HG03045 (cell line): ENCODE measurements at regions not wholly inside any gene's neighbourhood (a gene's known extent, or its start where the extent isn't known, plus 50 kb on each side); places are given as distances from the start of the nearest gene placed in this dataset.
"Not testable (repeated sequence)": the region's sequence is repeated elsewhere in the genome, so short reads cannot be mapped to it uniquely, and the experiment has no call there.

Experiments
- ATAC-seq: cut with Tn5 transposase; IDR thresholded peaks from one replicate; pipeline ENCODE4 v1.9.1; 2021; ENCODE audit warnings: mild to moderate bottlenecking, moderate library complexity; ENCODE audit not compliant: unreplicated experiment

DNA sequence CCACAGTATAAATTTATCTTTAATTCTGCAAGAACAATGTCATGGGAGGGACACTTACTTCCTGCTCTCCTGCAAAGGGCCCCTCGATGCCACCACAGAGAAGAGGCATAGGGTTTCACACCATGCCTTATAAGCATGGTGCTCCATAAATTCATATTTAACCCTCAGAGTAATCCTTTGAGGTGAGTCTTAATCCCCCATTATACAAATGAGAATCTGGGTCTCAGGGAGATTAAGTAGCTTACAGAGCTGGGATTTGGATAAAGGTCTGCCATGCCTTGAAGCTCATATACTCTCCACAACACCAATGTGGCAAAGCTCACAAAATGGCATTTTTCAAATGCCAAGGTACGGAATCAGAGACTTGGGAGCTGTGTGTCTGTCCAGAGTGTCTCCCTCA lies 268.5 kb upstream of the CCL2 start:
- ATAC-seq: no peak

DNA sequence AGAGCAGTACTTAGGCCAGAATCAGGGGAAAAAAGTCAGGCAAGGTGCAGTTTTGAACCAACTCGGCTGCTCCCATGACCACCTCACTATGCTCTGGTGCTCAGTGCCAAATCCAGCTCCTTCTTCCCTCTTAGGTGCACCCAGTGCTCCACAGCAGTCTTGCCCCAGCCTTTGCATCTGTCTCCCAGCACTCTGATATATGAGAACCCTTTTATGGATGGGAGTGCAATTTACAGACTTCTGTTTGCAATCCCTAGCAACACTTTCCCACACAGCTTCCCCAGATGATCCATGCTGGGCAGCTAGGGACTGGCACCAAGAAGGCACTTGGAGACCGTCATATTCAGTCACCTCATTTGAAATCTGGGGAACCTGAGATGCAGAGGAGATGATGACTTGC lies 267.9 kb upstream of the CCL2 start:
- no peak for ATAC-seq

DNA sequence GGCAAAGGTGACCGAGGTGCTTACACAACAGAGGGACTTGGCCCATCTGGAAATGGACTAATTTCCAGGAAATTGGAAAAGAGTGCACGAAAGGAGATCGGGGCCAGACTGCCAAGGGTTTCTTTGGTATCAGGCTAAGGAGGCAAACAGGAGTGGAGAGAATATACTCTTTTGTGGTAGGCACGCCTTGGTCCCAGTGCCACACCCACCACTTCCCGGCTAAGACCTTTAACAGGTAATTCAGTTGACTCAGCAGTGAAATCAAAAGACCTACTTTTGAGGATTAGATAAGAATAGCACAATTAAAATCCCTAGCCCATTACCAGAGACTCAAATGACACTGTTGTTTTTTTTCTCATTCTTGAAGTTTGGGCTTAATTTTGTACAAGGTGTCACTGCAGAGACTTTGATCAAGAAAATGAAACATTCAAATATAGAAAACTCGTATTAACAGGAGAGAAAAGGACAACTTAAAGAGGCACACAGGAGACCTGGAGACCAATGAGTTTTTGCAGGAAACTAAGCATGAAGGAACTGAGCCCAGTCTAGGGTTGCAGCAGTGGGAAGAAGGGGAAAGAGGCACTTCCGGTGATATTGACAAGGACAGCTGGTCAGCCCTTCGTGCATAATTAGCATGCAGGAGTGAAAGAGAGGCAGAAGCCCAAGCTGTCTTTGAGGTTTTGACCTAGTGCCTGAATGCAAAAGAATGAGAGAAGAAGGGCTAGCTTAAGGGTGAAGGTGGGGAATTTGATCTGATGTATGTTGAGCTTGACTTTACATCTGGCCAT lies 265.5 kb upstream of the CCL2 start:
- ATAC-seq: no peak

DNA sequence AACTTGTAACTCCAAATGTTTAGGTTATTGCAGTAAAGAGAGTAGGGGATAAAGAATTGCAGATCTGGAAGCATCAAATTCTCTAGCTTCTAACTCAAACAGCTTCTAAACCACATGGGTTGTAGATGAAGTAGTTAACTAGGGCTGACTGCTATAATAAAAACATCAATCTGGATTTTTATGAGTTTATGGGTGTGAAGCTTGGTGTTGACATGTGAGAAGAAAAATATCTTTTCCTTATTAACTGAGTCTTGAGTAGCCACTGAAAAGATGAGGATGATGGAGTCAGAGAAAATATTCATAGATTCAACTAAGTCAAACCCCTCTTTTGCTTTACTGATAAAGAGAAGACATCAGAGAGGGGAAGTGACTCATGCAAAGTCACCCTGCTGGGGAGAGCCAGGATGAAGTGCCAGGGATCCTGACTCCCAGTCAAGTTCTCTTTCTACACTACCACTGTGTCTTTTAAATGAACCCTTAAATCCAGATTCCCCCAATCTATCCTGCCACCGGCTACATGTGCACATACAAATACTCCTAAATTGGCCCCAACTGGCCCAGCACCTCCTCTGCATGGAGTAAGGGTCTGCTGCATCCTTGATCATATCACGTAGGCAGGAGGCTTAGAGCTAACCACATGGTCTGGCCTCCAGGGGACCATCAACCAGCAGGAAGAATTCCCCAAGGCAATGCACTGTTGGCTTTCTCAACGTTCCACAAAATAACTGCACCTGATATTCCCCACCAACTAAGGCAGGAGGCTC lies 264.0 kb upstream of the CCL2 start:
- no peak for ATAC-seq

DNA sequence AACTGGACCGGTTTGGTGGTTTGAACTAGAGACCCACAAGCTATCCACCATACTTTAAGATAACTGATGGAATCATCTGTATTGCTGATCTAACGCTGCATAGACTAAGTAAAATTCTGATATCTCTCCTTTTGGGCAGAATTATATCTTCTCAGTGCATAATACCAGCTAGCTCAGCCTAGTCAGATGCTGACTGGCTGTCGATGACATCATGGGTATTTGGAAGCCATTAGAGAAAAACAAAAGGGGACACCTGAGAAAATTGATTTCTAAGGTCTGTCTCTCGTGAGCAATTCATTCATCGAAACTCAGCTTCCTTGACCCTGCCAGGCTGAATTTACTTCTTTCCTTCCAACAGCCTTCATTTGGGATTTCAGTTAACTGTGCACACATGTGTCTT lies 263.0 kb upstream of the CCL2 start:
- ATAC-seq: no peak

DNA sequence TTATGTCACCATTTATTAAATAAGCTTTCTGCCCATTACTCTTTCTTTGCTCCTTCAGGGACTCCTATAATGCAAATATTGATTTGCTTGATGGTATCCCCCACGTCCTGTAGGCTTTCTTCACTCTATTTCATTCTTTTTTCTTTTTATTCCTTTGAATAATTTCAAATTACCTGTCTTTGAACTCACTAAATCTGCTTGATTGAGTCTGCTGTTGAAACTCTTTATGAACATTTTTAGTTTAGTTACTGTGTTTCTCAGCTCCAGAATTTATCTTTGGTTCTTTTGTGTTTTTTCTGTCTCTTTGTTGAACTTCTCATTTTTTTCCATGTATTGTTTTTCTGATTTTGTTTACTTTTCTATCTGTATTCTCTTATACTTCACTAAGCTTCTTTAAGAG lies 254.4 kb upstream of the CCL2 start:
- no peak for ATAC-seq

DNA sequence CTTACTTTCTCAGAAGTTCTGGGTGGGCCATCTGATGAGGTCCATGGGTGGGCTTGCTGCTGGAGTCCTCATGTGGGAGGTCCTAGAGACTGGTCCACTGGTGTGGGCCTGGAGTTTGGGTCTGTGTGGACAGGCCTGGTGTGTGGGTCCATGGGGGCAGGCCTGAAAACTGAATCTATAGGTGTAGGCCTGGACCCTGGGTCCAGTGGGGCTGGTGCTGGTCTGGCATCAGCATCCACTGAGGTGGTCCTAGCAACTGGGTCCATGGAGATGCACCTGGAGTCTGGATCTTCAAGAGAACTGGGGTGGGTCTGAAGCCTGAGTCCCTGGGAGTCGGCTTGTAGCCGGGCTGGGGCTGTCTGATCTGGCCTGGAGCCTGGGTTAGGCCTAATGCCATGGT lies 253.8 kb upstream of the CCL2 start:
- no peak for ATAC-seq

DNA sequence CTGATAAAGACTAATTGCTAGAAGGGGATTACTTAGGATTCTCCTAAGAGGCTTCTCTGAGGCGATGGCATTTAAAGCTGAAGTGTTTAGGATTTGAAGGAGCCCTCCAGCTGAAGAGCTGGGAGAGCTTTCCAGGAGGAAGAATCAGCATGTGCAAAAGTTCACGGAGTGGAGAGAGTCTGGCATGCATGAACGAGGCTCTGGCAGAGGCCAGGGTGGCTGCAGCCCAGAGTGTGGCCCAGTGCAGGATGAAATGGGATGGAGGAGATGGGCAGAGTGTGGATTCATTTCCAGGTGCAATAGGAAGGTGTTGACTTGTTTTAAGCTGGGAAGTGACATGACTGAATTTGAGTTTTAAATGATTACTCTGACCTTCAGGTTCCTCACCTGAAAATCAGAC lies 249.0 kb upstream of the CCL2 start:
- ATAC-seq: no peak

DNA sequence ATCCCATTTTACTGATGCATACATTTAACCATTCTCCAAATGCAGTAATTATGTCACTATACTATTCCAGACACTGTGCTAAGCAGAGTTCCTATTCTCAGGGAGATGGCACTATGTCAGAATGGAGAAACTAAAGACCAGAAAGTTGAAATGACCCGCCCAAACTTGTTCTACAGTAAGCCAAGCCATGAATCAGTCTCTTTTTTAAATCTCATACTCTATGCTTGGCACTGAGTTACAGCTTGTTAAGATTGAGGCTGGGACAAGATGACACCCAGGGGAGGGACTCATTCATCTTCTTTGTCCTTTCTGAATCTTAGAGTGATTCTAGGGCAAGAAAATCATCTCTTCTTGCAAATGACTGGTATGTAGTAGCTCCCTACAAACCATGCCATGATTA lies 247.0 kb upstream of the CCL2 start:
- ATAC-seq: no peak

DNA sequence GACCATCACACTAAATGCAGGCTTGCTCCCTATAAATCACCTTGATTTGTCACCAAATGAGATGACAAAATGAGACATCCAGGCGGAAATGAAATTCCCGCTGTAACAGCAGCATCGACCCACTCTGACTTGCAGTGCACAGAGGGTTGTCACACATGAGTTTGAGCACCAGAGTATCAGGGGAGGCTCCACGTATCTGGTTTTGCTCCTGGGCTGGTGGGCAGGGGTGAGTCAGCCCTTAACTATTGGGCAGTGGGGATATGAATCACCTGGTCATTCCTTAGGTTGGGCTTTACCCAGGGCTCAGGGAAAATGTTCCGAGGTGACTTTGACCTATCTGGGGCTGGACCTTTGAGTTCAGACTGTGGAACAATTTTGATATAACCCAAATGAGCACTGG lies 245.2 kb upstream of the CCL2 start:
- ATAC-seq: no peak

DNA sequence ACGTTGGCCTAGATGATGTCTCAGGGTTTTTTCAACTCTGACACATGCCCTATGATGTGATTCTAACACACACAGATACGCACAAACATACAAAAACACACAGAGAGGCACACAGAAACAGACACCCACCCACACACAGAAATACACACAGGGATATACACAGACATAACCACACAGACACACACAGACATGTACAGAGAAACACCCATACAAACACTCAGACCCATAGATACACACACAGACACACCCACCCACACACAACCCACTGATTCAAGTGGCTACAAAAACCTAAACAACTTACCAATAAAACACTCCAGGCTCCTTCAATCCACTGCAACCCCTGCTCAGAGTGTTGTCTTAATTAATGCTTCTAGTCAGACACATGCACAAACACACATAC lies 244.6 kb upstream of the CCL2 start:
- ATAC-seq: no peak

DNA sequence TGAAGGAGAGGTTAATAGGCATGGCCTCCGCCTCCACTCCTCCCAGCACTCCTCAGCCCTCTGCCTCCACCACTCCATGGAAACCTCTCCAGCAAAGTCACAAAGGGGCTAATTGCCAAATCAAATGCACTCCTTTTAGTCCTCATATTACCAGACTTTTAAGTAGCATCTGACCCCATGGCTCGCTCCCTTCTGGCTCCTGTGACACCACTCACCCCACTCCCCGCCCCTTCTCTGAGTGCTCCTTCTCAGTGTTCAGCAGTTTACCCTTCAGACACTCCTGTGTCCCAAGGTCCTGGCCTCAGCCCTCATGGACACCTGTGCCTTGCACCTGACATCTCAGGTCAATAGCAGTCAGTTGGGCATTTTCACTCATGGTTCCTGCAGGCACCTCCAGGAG lies 243.5 kb upstream of the CCL2 start:
- ATAC-seq: no peak

DNA sequence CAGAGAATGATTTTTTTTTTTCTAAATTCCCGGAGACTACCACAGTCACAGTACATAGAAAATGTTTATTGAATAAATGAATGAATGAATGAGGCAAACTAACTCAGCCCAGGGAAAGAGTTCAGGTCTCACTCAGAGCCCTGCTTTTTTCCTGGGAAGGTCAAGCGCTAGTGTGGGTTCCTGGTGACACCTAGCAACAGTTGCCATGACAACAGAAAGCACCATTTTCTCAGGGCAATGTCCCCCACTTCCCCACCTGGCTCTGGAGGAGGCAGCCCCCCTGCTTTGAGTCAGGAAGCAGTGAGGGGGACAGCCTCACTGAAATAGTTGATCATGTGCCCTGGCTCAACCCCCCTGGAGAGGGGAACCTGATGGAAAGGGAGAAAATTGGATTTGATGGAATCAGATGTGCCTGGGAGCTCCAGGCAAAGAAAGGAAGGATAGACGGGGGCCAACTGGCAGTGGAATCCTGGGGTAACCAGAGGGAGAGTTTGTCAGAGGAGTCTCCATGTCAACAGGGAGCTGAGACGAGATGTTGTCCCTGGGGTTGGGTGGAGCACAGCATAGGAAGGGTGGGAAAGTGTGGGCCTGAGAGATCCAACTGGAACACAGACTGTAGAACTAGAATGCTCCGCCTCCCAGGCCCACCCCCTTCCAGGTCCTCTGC lies 242.2 kb upstream of the CCL2 start:
- no peak for ATAC-seq

DNA sequence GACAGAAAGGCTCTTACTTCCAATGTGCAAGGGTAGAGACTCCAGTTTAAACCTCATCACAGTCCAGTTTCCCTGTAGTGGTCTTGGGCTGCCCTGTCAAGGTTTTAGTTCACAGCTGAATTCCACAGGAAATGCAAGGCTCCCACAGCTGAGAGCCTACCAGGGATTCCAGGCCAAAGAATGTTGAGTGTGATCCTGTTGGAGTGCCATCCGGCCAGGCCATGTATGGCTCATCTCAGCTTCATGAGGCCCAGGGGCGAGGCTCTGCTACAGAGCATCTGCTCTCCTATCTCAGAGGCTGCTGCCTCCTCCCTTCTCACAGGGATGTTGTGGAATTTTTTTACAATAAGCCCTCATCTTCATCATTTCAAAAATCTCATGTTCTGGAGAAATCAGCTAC lies 239.8 kb upstream of the CCL2 start:
- no peak for ATAC-seq

DNA sequence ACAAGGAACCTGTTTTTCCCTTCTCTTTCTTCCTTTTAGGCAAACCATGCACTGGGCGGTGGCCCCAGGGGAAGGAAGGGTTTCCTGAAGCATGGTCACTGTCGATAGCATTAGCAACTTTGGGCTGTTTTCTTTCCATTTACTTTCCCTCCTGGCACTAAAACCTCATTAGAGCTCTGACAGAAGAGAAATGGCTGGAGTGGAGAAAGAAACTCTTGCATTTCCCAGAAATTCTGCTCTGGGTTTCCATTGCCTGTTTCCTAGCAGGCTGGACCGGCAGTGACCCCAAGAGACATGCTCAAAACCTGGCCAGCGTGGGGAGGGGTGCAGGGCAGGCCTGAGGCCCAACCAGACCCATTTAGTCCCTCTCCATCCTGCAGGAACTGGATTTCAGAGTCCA lies 230.7 kb upstream of the CCL2 start:
- ATAC-seq: no peak

DNA sequence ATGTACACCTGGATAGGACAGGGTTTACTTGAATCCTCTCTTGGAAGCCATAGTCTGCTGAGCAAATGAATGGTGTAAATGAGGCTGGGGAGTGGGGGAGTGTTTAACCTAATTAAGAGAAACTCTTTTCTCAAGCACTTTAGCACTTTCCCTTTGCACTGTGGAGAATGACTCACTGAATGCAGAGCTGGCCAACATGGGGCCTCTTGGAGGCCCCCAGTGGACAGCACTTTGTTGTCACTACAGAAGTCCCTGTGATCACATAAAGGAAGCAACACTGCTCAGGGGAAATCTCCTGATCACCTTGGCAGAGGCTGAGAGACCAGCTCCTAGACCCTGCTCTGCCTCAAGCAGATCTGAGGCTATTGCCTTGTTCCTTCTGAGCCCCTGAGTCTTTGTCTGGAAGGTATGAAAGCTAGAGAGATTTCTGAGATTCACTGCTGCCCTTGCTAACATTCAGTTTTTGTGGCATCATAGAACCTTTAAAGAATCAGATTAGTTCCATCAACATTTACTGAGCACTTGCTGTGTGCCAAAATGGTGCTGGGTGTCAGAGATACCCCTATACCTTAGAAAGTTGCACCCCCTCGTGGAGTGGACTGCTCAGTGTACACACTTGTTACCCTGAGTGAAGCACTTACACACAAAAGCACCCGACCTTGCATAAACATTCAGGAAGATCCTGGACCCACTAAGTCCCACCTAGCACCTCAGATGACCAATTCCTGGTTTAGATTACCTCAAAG lies 230.1 kb upstream of the CCL2 start:
- no peak for ATAC-seq

DNA sequence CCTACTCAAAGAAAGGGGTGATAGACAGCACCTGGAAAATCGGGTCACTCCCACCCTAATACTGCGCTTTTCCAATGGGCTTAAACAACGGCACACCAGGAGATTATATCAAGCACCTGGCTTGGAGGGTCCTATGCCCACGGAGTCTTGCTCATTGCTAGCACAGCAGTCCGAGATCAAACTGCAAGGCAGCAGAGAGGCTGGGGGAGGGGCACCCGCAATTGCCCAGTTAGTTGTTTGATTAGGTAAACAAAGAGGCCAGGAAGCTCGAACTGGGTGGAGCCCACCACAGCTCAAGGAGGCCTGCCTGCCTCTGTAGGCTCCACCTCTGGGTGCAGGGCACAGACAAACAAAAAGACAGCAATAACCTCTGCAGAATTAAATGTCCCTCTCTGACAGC lies 224.5 kb upstream of the CCL2 start:
- not testable (repeated sequence) for ATAC-seq

DNA sequence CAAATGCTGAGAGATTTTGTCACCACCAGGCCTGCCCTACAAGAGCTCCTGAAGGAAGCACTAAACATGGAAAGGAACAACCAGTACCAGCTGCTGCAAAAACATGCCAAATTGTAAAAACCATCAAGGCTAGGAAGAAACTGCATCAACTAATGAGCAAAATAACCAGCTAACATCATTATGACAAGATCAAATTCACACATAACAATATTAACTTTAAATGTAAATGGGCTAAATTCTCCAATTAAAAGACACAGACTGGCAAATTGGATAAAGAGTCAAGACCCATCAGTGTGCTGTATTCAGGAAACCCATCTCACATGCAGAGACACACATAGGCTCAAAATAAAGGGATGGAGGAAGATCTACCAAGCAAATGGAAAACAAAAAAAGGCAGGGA lies 222.8 kb upstream of the CCL2 start:
- not testable (repeated sequence) for ATAC-seq

DNA sequence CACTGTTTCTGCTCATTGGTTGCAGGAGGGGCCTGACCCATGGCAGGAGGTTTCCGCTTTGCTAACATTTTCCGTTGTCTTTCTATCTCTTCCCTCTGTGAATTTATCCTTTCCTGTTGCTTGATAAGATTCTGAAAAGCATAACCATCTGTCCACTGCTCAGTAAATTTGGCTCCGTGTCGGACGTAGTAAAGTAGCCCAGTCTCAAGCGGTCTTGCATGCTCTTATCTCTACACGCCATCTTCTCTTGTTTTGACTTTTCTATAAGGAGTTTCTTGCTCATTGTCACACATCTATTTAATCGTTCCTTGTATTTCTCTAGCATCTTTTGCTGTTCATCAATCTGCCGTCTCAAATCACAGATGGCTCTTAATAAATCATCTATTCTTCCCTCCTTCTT lies 216.3 kb upstream of the CCL2 start:
- ATAC-seq: not testable (repeated sequence)

DNA sequence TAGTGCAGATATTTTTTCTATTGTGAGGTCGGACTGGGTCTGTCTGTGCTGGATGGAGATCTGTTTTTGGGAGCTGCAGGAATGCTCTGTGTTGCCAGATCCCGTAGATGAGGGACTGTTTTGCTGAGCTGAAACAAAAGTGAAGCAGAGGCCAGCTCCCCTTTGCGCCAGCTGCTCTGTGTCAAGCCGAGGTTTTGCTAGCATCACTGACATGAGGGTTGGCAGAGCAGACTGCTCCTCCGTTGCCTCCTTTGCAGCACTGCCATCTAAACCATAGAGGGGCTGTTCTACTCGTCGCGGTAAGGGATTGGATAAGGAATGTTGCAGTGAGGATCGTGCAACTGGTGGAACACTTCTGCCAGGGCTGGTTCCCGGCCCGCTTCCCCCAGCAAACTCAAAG lies 215.9 kb upstream of the CCL2 start:
- ATAC-seq: not testable (repeated sequence)
